B cell (primary cell): ENCODE measurements at regions not wholly inside any gene's neighbourhood (a gene's known extent, or its start where the extent isn't known, plus 50 kb on each side); places are given as distances from the start of the nearest gene placed in this dataset.

Source experiments
- ATAC-seq: fragments of 200-7000 bp; cut with Tn5 transposase; one replicate; pipeline ENCODE4 v1.10.0; 2021; ENCODE audit warnings: low read depth, mild to moderate bottlenecking, moderate number of reproducible peaks, moderate library complexity
- CTCF ChIA-PET: fragments of 350-600 bp; sonication (Branson Sonifier 250); formaldehyde crosslinking; loops from one replicate; lab custom pipeline; 2021; ENCODE audit warnings: antibody characterized with exemption, inconsistent platforms; lab: Charles Lee
- POLR2A ChIA-PET: fragments of 350-600 bp; sonication (Branson Sonifier 250); formaldehyde crosslinking; loops from one replicate; lab custom pipeline; 2021; ENCODE audit warnings: antibody characterized with exemption; lab: Charles Lee
- DNase-seq: peaks from one replicate; pipeline ENCODE4 v3.0.0; 2013
- H2AFZ ChIP-seq: 2 replicates; pipeline ENCODE4 v1.6.1; 2012; ENCODE audit warnings: mild to moderate bottlenecking, low read depth, low read length; ENCODE audit not compliant: insufficient read depth, poor library complexity, severe bottlenecking
- H3K27ac ChIP-seq, 2 donors: 1 replicate in 1 of 2; 2 replicates in 1 of 2; pipeline ENCODE4 v1.5.1; 2012 to 2013; ENCODE audit warnings: low read length in 2 of 2, mild to moderate bottlenecking in 2 of 2, moderate library complexity in 1 of 2
- H3K27me3 ChIP-seq, 4 experiments: fragments of 200-600 bp in 1 of 4; sonication (generic) in 1 of 4; replicated peaks in 1 of 4; 1 replicate in 2 of 4; 2 replicates in 2 of 4; pipeline versions ENCODE4 v1.6.1 to v1.7.0; 2013 to 2016; ENCODE audit warnings: low read length in 3 of 4, mild to moderate bottlenecking in 2 of 4, mixed read lengths in 1 of 4, moderate library complexity in 1 of 4; ENCODE audit not compliant: insufficient read depth in 4 of 4, control insufficient read depth in 3 of 4; ENCODE audit errors: control extremely low read depth in 1 of 4
- H3K36me3 ChIP-seq, 2 experiments: replicated peaks in 1 of 2; 1 replicate in 1 of 2; 2 replicates in 1 of 2; pipeline versions ENCODE4 v1.6.1 to v1.7.1; 2013; ENCODE audit warnings: low read length in 1 of 2; ENCODE audit not compliant: insufficient read depth in 2 of 2, control insufficient read depth in 1 of 2; ENCODE audit errors: control extremely low read depth in 1 of 2, extremely low read depth in 1 of 2
- H3K4me1 ChIP-seq, 2 donors: fragments of 200-600 bp in 1 of 2; sonication (generic) in 1 of 2; 1 replicate in 1 of 2; 2 replicates in 1 of 2; pipeline versions ENCODE4 v1.5.1 to v1.6.1; 2013 to 2017; ENCODE audit warnings: low read length in 2 of 2; ENCODE audit not compliant: control insufficient read depth in 2 of 2, insufficient read depth in 2 of 2
- H3K4me2 ChIP-seq: replicated peaks from 2 replicates; pipeline ENCODE3; 2012; ENCODE audit warnings: mild to moderate bottlenecking, low read depth, low read length; ENCODE audit not compliant: poor library complexity, severe bottlenecking
- H3K4me3 ChIP-seq, 5 experiments: fragments of 200-600 bp in 1 of 5; sonication (generic) in 1 of 5; 1 replicate in 3 of 5; 2 replicates in 2 of 5; pipeline versions ENCODE4 v1.5.1 to v1.7.0; 2011 to 2016; ENCODE audit warnings: low read length in 4 of 5, mild to moderate bottlenecking in 4 of 5, low read depth in 2 of 5, control low read depth in 1 of 5, moderate library complexity in 1 of 5; ENCODE audit not compliant: insufficient read depth in 1 of 5; ENCODE audit errors: control extremely low read depth in 1 of 5, extremely low read depth in 1 of 5
- H3K79me2 ChIP-seq: fragments of 200-600 bp; sonication (generic); one replicate; pipeline ENCODE4 v1.6.0; 2016; ENCODE audit warnings: low read length; ENCODE audit not compliant: control insufficient read depth, insufficient read depth
- H3K9ac ChIP-seq: fragments of 200-600 bp; sonication (generic); 2 replicates; pipeline ENCODE4 v1.6.1; 2017; ENCODE audit warnings: mild to moderate bottlenecking, low read length, moderate library complexity
- H3K9me3 ChIP-seq, 3 donors: one replicate each; pipeline versions ENCODE4 v1.6.1 to v1.7.1; 2013; ENCODE audit warnings: low read length in 2 of 3; ENCODE audit not compliant: control insufficient read depth in 2 of 3, insufficient read depth in 1 of 3; ENCODE audit errors: control extremely low read depth in 1 of 3
- H4K20me1 ChIP-seq: 2 replicates; pipeline ENCODE4 v1.6.0; 2012; ENCODE audit warnings: mild to moderate bottlenecking, low read length; ENCODE audit not compliant: insufficient read depth, control insufficient read depth, poor library complexity, severe bottlenecking
- H3K27ac Mint-ChIP-seq: one replicate; pipeline ENCODE4 v1.8.0; 2021; ENCODE audit warnings: mixed read lengths
- H3K27me3 Mint-ChIP-seq: one replicate; pipeline ENCODE4 v1.8.0; 2021; ENCODE audit warnings: mixed read lengths
- H3K4me1 Mint-ChIP-seq: one replicate; pipeline ENCODE4 v1.8.0; 2021; ENCODE audit warnings: mixed read lengths
- H3K4me3 Mint-ChIP-seq: one replicate; pipeline ENCODE4 v1.8.0; 2021; ENCODE audit warnings: mixed read lengths
- H3K9me3 Mint-ChIP-seq: one replicate; pipeline ENCODE4 v1.8.0; 2022; ENCODE audit warnings: mixed read lengths; ENCODE audit not compliant: insufficient read depth
- EZH2 ChIP-seq: IDR thresholded peaks from 2 replicates; pipeline ENCODE4 v1.6.1; 2012; ENCODE audit warnings: borderline replicate concordance, low read depth, mild to moderate bottlenecking, moderate library complexity, low read length; ENCODE audit not compliant: insufficient read depth, poor library complexity, severe bottlenecking
- WGBS: methylation state at CpG from one replicate; pipeline ENCODE4 v1.1.5; 2013; ENCODE audit warnings: missing lambda C conversion rate; ENCODE audit not compliant: insufficient coverage; 5-methylcytosine and 5-hydroxymethylcytosine counted together
- intact Hi-C: fragments of 100-400 bp; cut with micrococcal nuclease; formaldehyde crosslinking; loops from one replicate; pipeline ENCODE4 v1.10.0; 2022
- TF ChIP-seq, protein P1 (sequence below): fragments of 200-600 bp; IDR thresholded peaks from one replicate; pipeline ENCODE4 v1.8.0; 2022; ENCODE audit warnings: antibody characterized with exemption, mild to moderate bottlenecking

DNA sequence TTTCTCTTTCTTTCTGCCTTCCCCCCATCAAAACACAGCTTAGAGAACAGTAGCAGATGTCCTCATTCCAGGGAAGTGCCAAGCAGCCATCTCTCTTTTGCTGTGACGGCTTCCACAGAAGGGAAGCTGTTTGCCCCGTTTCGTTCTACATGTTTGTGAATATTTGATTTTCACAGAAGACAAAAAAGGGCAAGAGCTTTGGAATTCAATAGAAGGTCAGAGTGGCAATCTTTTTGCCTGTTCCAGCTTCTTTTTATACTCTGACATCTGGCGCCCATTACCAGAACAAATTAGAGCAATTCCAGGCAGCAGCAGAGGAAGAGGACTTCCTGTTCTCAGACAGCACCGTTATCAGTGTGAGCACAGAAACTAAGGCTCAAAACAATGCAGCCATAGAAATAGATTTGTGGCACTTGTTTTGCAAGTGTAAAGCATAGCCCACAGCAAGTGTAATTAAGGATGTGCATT lies 79.0 kb upstream of the CDH19 start:
- Histone ChIP-seq H3K4me3 (no peak overlapping the region), H3K27me3 (no peaks in the 10 kb centered on the region), H3K27ac (no peak overlapping the region), H3K9ac (no peak overlapping the region), H3K4me1 (no peaks in the 10 kb centered on the region), H3K4me2 (no peak overlapping the region), H3K36me3 (no peaks in the 10 kb centered on the region), H3K9me3 (peaks cover 0 to 13% (median 0%) of the 10 kb centered on the region in 3 donors), H2AFZ (no peak overlapping the region), H4K20me1 (no peaks in the 10 kb centered on the region), H3K79me2 (no peaks in the 10 kb centered on the region)
- Mint-ChIP-seq H3K4me1 (no peaks in the 10 kb centered on the region), H3K4me3 (no peak overlapping the region), H3K27me3 (no peaks in the 10 kb centered on the region), H3K27ac (no peak overlapping the region), H3K9me3 (peaks cover 7% of the 10 kb centered on the region)
- TF ChIP-seq, protein P1, sequence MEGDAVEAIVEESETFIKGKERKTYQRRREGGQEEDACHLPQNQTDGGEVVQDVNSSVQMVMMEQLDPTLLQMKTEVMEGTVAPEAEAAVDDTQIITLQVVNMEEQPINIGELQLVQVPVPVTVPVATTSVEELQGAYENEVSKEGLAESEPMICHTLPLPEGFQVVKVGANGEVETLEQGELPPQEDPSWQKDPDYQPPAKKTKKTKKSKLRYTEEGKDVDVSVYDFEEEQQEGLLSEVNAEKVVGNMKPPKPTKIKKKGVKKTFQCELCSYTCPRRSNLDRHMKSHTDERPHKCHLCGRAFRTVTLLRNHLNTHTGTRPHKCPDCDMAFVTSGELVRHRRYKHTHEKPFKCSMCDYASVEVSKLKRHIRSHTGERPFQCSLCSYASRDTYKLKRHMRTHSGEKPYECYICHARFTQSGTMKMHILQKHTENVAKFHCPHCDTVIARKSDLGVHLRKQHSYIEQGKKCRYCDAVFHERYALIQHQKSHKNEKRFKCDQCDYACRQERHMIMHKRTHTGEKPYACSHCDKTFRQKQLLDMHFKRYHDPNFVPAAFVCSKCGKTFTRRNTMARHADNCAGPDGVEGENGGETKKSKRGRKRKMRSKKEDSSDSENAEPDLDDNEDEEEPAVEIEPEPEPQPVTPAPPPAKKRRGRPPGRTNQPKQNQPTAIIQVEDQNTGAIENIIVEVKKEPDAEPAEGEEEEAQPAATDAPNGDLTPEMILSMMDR, result no peak
- TF ChIP-seq EZH2, result no peak
- DNase-seq, result no peak
- no peak for ATAC-seq
- WGBS, result 0% methylated on average over 2 of the region's 5 CpGs
- CTCF ChIA-PET, result no interaction called here
- intact Hi-C loops, result no loop called here
- POLR2A ChIA-PET, result no interaction called here

DNA sequence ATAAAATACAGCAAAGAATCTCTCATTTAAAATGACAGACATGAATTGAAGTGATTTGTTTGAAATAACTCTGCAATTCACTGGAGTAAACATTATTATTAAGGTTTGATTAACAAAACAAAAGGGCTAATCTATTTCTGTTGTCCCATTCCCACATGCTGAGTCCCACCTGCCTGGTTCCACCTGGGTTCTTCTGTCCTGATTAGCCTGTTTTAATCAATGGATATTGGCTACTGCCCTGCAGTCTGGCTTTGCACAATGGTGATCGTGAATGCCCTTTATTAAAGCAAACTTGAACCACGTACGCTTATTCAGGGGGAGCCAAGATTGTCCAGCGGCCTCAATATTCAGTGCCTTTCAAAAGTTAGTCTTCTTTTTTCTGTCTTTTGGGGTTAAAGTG lies 72.8 kb upstream of the CDH19 start:
- Mint-ChIP-seq H3K27ac (no peak overlapping the region), H3K27me3 (no peaks in the 10 kb centered on the region), H3K4me3 (no peak overlapping the region), H3K4me1 (no peaks in the 10 kb centered on the region), H3K9me3 (peaks cover 4% of the 10 kb centered on the region)
- no peak for ATAC-seq
- 97% methylated on average over 3 of the region's 4 CpGs for WGBS
- no peak overlapping the region for H3K9ac ChIP-seq
- H3K9me3 ChIP-seq, result peaks cover 0 to 4% (median 0%) of the 10 kb centered on the region in 3 donors
- no peaks in the 10 kb centered on the region for H3K79me2 ChIP-seq
- H2AFZ ChIP-seq, result no peak overlapping the region
- no peaks in the 10 kb centered on the region for H4K20me1 ChIP-seq
- ChIA-PET POLR2A (no interaction called here), CTCF (interaction anchor here (0.7 kb wide), 1 partner anchor 8 kb away, joined by 3 read pairs; no protein-coding TSS in a partner anchor)
- H3K27ac ChIP-seq, result no peak overlapping the region
- no peak overlapping the region for H3K4me3 ChIP-seq
- H3K27me3 ChIP-seq, result no peaks in the 10 kb centered on the region
- H3K4me1 ChIP-seq, result no peaks in the 10 kb centered on the region
- TF ChIP-seq, protein P1, result no peak
- no peak for TF ChIP-seq EZH2
- no peak overlapping the region for H3K4me2 ChIP-seq
- intact Hi-C loops, result no loop called here
- DNase-seq, result no peak
- H3K36me3 ChIP-seq, result no peaks in the 10 kb centered on the region
